HCT116 (cell line): ENCODE measurements at regions not wholly inside any gene's neighbourhood (a gene's known extent, or its start where the extent isn't known, plus 50 kb on each side); places are given as distances from the start of the nearest gene placed in this dataset.

Experiments
- CTCF ChIP-seq, 3 experiments: fragments of 200-600 bp in 1 of 3; sonication (generic) in 1 of 3; IDR thresholded peaks in 2 of 3; conservative IDR thresholded peaks in 1 of 3; 2 replicates each; pipeline ENCODE4 v1.5.1; 2012 to 2017; ENCODE audit warnings: low read depth in 2 of 3, low read length in 2 of 3, antibody characterized with exemption in 1 of 3, borderline replicate concordance in 1 of 3, control low read depth in 1 of 3, mild to moderate bottlenecking in 1 of 3, mixed read lengths in 1 of 3, mixed run types in 1 of 3, moderate library complexity in 1 of 3; ENCODE audit not compliant: insufficient read depth in 1 of 3
- EZH2phosphoT487 ChIP-seq: fragments of 200-600 bp; IDR thresholded peaks from 2 replicates; pipeline ENCODE4 v1.6.1; 2018; ENCODE audit warnings: antibody characterized with exemption, borderline replicate concordance
- YY1 ChIP-seq: IDR thresholded peaks from 2 replicates; pipeline ENCODE4 v1.6.1; 2011; ENCODE audit warnings: low read length, low read depth, moderate library complexity, mild to moderate bottlenecking; ENCODE audit not compliant: insufficient replicate concordance; ENCODE audit errors: extremely low read depth
- ZNF274 ChIP-seq: fragments of 200-500 bp; sonication (Bioruptor generic); IDR thresholded peaks from 2 replicates; pipeline ENCODE4 v1.6.1; 2014; ENCODE audit warnings: mild to moderate bottlenecking, low read depth, low read length, inconsistent platforms

DNA sequence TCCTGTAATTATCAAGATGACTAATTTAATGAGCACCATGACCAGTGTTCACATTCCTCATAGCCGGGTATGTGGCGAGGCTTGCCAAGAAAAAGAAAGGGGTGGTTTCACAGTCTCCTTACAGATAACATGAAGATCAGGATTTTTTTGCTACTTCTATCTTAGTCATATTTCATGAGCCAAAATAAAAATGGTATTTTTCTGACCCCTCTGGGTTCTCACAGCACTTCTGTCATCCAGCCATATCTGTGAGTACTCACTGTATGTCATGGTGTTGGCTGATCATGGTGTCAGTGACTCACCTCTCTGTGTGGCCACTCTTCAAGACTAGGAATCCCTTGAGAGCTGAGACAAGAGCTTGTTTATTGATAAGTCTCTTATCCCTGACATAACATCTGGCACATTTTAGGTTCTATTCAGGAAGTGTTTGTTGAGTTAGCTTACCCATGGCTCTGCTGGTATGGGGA, 130.5 kb upstream of the LMCD1 start:
- no peak for TF ChIP-seq YY1
- no peak for TF ChIP-seq ZNF274
- no peak for TF ChIP-seq CTCF (IDR thresholded peaks at IDR 0.05 in 2 of 3, conservative IDR thresholded peaks at IDR 0.05 in 1 of 3; ENCODE audit: borderline replicate concordance in 1 of 3, insufficient read depth in 1 of 3, low read depth in 2 of 3, low read length in 2 of 3)
- no peak for TF ChIP-seq EZH2phosphoT487
